Type B pancreatic cell (in vitro differentiated cells): ENCODE measurements at regions not wholly inside any gene's neighbourhood (a gene's known extent, or its start where the extent isn't known, plus 50 kb on each side); places are given as distances from the start of the nearest gene placed in this dataset.

Source experiments
- DNase-seq: peaks from one replicate; pipeline ENCODE4 v3.0.0; 2021; ENCODE audit warnings: mixed read lengths; ENCODE audit not compliant: unreplicated experiment; ENCODE audit errors: extremely low spot score
- H3K27ac Mint-ChIP-seq: 2 replicates; pipeline ENCODE4 v1.8.0; 2021; ENCODE audit warnings: mild to moderate bottlenecking, mixed read lengths
- H3K27me3 Mint-ChIP-seq: 2 replicates; pipeline ENCODE4 v1.8.0; 2021; ENCODE audit warnings: mixed read lengths
- H3K36me3 Mint-ChIP-seq: 2 replicates; pipeline ENCODE4 v1.8.0; 2021; ENCODE audit warnings: mixed read lengths
- H3K4me1 Mint-ChIP-seq: one replicate; pipeline ENCODE4 v1.8.0; 2021; ENCODE audit warnings: mixed read lengths; ENCODE audit not compliant: unreplicated experiment
- H3K4me3 Mint-ChIP-seq: 2 replicates; pipeline ENCODE4 v1.8.0; 2021; ENCODE audit warnings: mild to moderate bottlenecking, mixed read lengths
- H3K9me3 Mint-ChIP-seq: 2 replicates; pipeline ENCODE4 v1.8.0; 2021; ENCODE audit warnings: mixed read lengths
- TF ChIP-seq, protein P1 (sequence below): fragments of 200-600 bp; sonication (generic); conservative IDR thresholded peaks from 2 replicates; pipeline ENCODE4 v1.5.0; 2021; ENCODE audit warnings: antibody characterized with exemption, mild to moderate bottlenecking

DNA sequence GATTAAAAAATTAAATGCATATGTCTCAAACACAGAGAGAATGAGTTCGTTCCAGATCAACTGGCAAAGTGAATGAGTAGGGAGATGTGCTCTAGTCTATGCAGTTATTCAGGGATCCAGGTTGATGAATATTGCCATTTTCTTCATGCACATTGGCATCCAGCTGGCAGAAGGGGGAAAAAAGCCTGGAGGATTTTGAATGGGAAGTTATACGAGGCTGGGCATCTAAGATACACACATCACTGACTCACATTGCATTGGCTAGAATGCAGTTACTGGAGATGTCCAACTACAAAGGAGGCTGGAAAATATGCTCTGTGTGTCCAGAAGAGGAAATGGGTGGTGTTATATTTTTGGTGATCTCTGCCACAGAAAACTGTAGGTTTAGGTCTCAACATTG, 270.9 kb upstream of the FIGN start:
- TF ChIP-seq, protein P1, sequence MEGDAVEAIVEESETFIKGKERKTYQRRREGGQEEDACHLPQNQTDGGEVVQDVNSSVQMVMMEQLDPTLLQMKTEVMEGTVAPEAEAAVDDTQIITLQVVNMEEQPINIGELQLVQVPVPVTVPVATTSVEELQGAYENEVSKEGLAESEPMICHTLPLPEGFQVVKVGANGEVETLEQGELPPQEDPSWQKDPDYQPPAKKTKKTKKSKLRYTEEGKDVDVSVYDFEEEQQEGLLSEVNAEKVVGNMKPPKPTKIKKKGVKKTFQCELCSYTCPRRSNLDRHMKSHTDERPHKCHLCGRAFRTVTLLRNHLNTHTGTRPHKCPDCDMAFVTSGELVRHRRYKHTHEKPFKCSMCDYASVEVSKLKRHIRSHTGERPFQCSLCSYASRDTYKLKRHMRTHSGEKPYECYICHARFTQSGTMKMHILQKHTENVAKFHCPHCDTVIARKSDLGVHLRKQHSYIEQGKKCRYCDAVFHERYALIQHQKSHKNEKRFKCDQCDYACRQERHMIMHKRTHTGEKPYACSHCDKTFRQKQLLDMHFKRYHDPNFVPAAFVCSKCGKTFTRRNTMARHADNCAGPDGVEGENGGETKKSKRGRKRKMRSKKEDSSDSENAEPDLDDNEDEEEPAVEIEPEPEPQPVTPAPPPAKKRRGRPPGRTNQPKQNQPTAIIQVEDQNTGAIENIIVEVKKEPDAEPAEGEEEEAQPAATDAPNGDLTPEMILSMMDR, result no peak
- Mint-ChIP-seq H3K27ac (no peak overlapping the region), H3K4me1 (peaks cover 10% of the 10 kb centered on the region), H3K27me3 (peaks cover 11% of the 10 kb centered on the region), H3K36me3 (no peaks in the 10 kb centered on the region), H3K9me3 (no peaks in the 10 kb centered on the region), H3K4me3 (no peak overlapping the region)
- DNase-seq, result no peak

DNA sequence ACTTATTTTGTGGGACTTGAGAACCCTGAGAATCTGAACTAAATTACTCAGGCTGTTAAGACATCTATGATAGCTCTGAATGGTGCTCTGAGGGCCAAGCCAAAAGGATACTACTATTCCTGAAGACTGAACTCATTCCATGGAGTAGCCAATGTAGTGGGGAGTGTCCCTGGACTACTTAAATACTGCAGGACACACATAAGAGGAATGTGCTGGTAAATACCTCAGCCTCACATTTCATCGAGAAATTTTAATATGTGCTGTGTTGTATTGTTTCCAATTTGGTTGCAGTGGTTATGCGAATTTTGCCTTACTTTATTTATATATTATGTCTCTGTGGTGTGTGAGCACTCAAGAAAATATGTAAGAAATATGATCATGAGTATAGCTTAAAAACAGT, 264.4 kb upstream of the FIGN start:
- DNase-seq, result no peak
- TF ChIP-seq, protein P1, result no peak
- Mint-ChIP-seq H3K4me1 (no peaks in the 10 kb centered on the region), H3K9me3 (no peaks in the 10 kb centered on the region), H3K27ac (no peak overlapping the region), H3K27me3 (peaks cover 5% of the 10 kb centered on the region), H3K4me3 (no peak overlapping the region), H3K36me3 (no peaks in the 10 kb centered on the region)

DNA sequence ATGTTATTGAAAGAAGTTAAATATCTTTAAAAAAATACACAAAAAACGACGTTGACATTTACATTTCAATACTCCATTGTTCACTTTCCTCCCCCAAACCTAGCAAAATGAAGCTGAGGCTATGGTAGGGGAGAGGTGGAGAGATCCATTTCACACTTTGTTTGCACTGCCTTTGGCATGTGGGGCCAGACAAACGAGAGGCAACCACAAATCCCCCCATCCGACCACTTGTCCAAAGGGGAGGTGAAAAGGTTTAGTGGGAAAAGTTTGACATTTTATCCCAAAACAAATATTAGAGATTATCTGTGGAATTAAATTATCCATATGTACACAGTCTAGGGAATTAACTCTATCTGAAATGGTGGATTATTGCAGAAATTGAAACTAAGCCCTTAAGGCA, 261.7 kb upstream of the FIGN start:
- DNase-seq, result no peak
- Mint-ChIP-seq H3K4me1 (no peaks in the 10 kb centered on the region), H3K36me3 (no peaks in the 10 kb centered on the region), H3K4me3 (no peak overlapping the region), H3K27me3 (no peaks in the 10 kb centered on the region), H3K9me3 (no peaks in the 10 kb centered on the region), H3K27ac (no peak overlapping the region)
- TF ChIP-seq, protein P1, result no peak

DNA sequence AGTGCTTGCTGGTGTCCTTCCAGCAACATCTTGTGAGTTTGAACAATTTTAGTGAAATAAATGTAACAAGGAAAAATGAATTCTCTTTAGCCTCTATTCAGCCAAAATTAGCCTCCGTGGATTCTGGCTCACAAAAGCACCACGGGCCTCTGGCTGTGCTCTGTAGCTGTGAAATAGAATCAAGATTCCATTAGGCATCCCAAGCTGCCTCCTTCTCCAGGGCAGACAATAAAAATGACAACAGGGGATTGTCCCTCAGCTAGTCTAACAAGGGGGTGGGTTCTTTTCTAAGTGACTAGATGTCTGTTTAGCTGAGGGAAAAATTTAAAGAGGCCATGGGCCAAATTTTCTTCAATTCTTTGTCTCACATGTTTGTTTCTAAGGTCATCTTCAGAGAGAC, 254.7 kb upstream of the FIGN start:
- Mint-ChIP-seq H3K4me1 (peaks cover 8% of the 10 kb centered on the region), H3K9me3 (no peaks in the 10 kb centered on the region), H3K27me3 (no peaks in the 10 kb centered on the region), H3K27ac (no peak overlapping the region), H3K4me3 (no peak overlapping the region), H3K36me3 (no peaks in the 10 kb centered on the region)
- no peak for DNase-seq
- TF ChIP-seq, protein P1, result no peak

DNA sequence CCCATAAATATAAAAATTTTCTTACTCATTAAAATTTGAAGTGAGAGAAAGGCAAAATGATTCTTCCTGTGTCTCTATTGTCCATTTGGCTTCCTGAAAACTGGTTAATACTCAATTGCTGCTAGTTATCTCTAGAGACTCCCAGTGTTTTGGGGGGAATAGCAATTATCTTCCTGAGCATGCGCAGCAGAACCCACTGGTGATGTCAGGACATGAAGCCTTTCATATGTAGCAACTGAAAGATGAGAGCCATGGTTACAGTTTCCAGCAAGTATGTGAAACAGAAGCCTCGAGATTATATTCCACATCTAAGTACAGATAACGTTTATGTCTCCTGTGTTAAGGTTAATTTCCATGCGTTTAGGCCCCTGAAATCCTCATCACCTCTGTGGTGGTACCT, 254.3 kb upstream of the FIGN start:
- Mint-ChIP-seq H3K27ac (no peak overlapping the region), H3K4me1 (peaks cover 8% of the 10 kb centered on the region), H3K36me3 (no peaks in the 10 kb centered on the region), H3K4me3 (no peak overlapping the region), H3K27me3 (no peaks in the 10 kb centered on the region), H3K9me3 (no peaks in the 10 kb centered on the region)
- TF ChIP-seq, protein P1, result no peak
- no peak for DNase-seq

DNA sequence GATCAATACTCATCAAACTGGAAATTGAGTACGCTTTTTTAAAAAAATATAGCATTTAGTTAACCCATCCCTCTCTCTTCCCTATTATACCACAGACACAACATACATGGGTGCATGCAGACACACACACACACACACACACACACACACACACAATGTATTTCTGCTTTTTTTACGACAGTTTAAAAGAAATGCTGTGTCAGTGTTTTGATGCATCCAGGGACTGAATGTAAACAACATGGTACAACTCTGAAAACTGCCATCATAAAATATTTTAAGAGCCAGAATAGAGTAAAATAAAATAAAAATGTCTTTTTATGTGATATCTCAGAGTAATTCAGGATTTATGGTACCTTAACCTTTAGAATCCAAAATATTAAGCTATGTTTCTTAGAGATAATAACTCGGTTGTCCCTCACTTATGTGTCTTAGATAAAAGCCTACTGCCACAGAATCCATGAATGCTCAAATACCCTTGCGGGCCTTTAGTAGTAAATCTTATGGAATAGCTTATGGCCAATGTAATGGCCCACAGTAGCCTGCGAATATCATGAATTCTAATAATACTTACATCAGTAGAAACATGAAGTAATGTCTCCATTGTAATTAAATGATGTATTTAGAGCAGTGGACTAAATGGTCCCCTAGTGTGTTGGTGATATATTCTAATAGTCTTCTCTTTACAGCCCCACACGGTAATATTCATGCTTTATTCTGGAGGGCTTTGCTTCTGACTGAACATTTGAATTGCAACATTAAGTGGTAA, 251.6 kb upstream of the FIGN start:
- Mint-ChIP-seq H3K4me3 (no peak overlapping the region), H3K4me1 (peaks cover 8% of the 10 kb centered on the region), H3K9me3 (no peaks in the 10 kb centered on the region), H3K36me3 (no peaks in the 10 kb centered on the region), H3K27me3 (no peaks in the 10 kb centered on the region), H3K27ac (no peak overlapping the region)
- TF ChIP-seq, protein P1, result no peak
- no peak for DNase-seq
